Epithelial cell of esophagus (primary cell): ENCODE measurements at regions not wholly inside any gene's neighbourhood (a gene's known extent, or its start where the extent isn't known, plus 50 kb on each side); places are given as distances from the start of the nearest gene placed in this dataset.

Experiments
- DNase-seq: peaks from one replicate; pipeline ENCODE4 v3.0.0; 2010; ENCODE audit warnings: low read depth
- H3K4me3 ChIP-seq: 2 replicates; pipeline ENCODE4 v1.5.1; 2011; ENCODE audit warnings: mild to moderate bottlenecking, low read length, control low read depth
- CTCF ChIP-seq: IDR thresholded peaks from 2 replicates; pipeline ENCODE4 v1.5.1; 2011; ENCODE audit warnings: low read depth, mild to moderate bottlenecking, low read length, control low read depth, inconsistent platforms; ENCODE audit not compliant: insufficient read depth; ENCODE audit errors: missing control alignments

- no peak for TF ChIP-seq CTCF
- H3K4me3 ChIP-seq, result no peak overlapping the region
- no peak for DNase-seq
Observed at GRCh38 chrX:98607739-98608138, 1724.0 kb downstream of the RPA4 start.

GRCh38 chrX:98627645-98628044 lies 1743.9 kb downstream of the RPA4 start:
- no peak for DNase-seq
- TF ChIP-seq CTCF, result no peak
- H3K4me3 ChIP-seq, result no peak overlapping the region

GRCh38 chrX:98637451-98637850 lies 1753.7 kb downstream of the RPA4 start:
- no peak for DNase-seq
- TF ChIP-seq CTCF, result no peak
- no peak overlapping the region for H3K4me3 ChIP-seq

- TF ChIP-seq CTCF, result no peak
- no peak overlapping the region for H3K4me3 ChIP-seq
Observed at GRCh38 chrX:98646351-98646750, 1762.6 kb downstream of the RPA4 start.

GRCh38 chrX:98654565-98654964 lies 1755.5 kb downstream of the PCDH19 start:
- no peak overlapping the region for H3K4me3 ChIP-seq
- TF ChIP-seq CTCF, result no peak
- DNase-seq, result no peak

More at GRCh38 chrX:98646351-98646750, 1762.6 kb downstream of the RPA4 start:
- DNase-seq, result no peak
